ENCODE measurements at regions not wholly inside any gene's neighbourhood (a gene's known extent, or its start where the extent isn't known, plus 50 kb on each side); places are given as distances from the start of the nearest gene placed in this dataset.

DNA sequence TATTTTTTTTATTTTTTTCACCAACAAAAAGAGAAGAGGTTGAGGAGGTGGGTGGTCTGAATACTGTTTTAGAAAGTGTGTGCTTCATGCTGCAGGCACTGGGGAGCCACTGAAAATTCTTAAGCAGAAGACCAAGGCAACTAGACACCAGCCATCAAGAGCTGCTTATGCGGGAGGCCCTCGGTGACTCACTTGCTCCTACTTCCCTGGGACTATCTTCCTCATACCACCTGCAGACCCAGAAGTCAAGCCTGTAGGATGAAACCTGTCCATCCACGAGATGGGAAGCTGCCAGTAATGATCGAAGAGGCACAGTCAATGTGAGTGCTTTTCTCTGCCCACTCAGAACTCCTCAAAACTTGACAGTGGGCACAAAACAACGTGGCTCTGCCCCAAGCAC lies 125.8 kb upstream of the SLC44A1 start (continued):
- TF ChIP-seq, protein P1, sequence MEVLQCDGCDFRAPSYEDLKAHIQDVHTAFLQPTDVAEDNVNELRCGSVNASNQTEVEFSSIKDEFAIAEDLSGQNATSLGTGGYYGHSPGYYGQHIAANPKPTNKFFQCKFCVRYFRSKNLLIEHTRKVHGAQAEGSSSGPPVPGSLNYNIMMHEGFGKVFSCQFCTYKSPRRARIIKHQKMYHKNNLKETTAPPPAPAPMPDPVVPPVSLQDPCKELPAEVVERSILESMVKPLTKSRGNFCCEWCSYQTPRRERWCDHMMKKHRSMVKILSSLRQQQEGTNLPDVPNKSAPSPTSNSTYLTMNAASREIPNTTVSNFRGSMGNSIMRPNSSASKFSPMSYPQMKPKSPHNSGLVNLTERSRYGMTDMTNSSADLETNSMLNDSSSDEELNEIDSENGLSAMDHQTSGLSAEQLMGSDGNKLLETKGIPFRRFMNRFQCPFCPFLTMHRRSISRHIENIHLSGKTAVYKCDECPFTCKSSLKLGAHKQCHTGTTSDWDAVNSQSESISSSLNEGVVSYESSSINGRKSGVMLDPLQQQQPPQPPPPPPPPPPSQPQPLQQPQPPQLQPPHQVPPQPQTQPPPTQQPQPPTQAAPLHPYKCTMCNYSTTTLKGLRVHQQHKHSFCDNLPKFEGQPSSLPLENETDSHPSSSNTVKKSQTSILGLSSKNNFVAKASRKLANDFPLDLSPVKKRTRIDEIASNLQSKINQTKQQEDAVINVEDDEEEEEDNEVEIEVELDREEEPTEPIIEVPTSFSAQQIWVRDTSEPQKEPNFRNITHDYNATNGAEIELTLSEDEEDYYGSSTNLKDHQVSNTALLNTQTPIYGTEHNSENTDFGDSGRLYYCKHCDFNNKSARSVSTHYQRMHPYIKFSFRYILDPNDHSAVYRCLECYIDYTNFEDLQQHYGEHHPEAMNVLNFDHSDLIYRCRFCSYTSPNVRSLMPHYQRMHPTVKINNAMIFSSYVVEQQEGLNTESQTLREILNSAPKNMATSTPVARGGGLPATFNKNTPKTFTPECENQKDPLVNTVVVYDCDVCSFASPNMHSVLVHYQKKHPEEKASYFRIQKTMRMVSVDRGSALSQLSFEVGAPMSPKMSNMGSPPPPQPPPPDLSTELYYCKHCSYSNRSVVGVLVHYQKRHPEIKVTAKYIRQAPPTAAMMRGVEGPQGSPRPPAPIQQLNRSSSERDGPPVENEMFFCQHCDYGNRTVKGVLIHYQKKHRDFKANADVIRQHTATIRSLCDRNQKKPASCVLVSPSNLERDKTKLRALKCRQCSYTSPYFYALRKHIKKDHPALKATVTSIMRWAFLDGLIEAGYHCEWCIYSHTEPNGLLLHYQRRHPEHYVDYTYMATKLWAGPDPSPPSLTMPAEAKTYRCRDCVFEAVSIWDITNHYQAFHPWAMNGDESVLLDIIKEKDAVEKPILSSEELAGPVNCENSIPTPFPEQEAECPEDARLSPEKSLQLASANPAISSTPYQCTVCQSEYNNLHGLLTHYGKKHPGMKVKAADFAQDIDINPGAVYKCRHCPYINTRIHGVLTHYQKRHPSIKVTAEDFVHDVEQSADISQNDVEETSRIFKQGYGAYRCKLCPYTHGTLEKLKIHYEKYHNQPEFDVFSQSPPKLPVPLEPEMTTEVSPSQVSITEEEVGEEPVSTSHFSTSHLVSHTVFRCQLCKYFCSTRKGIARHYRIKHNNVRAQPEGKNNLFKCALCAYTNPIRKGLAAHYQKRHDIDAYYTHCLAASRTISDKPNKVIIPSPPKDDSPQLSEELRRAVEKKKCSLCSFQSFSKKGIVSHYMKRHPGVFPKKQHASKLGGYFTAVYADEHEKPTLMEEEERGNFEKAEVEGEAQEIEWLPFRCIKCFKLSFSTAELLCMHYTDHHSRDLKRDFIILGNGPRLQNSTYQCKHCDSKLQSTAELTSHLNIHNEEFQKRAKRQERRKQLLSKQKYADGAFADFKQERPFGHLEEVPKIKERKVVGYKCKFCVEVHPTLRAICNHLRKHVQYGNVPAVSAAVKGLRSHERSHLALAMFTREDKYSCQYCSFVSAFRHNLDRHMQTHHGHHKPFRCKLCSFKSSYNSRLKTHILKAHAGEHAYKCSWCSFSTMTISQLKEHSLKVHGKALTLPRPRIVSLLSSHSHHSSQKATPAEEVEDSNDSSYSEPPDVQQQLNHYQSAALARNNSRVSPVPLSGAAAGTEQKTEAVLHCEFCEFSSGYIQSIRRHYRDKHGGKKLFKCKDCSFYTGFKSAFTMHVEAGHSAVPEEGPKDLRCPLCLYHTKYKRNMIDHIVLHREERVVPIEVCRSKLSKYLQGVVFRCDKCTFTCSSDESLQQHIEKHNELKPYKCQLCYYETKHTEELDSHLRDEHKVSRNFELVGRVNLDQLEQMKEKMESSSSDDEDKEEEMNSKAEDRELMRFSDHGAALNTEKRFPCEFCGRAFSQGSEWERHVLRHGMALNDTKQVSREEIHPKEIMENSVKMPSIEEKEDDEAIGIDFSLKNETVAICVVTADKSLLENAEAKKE (CRISPR knock-in tag; IDR thresholded peaks at IDR 0.05) = no peak
- no peak for TF ChIP-seq ZNF114 (CRISPR knock-in tag; IDR thresholded peaks at IDR 0.05)

- no peak overlapping the region for H3K4me3 ChIP-seq
- TF ChIP-seq JUNB (IDR thresholded peaks at IDR 0.05; ENCODE audit: unreplicated experiment) = no peak
- H3K9me3 Mint-ChIP-seq = peaks cover 18% of the 10 kb centered on the region
- peaks cover 8% of the 10 kb centered on the region for H3K4me1 Mint-ChIP-seq
- H3K4me3 Mint-ChIP-seq = no peak overlapping the region
- H3K27me3 Mint-ChIP-seq (ENCODE audit: insufficient read depth, low read depth, poor library complexity) = peaks cover 5% of the 10 kb centered on the region
- DNase-seq (ENCODE audit: low spot score) (no peak), ATAC-seq (peak; percentile 45)
- no peaks in the 10 kb centered on the region for H4K20me1 ChIP-seq (replicated peaks; ENCODE audit: insufficient read depth)
- no peaks in the 10 kb centered on the region for H3F3A ChIP-seq (replicated peaks; ENCODE audit: low read depth)
- H3K27ac ChIP-seq (ENCODE audit: low read depth) = no peak overlapping the region
- H3K27me3 ChIP-seq (ENCODE audit: insufficient read depth) = no peaks in the 10 kb centered on the region
- H3K27ac Mint-ChIP-seq = no peak overlapping the region
- no peaks in the 10 kb centered on the region for H3K4me1 ChIP-seq (ENCODE audit: insufficient read depth)
- H3K4me2 ChIP-seq = no peak overlapping the region
- no peaks in the 10 kb centered on the region for H3K36me3 ChIP-seq (ENCODE audit: insufficient read depth)
- H3K9me2 ChIP-seq (ENCODE audit: insufficient read depth) = no peaks in the 10 kb centered on the region; the same call in 1 of the 2 replicates
- H3K79me2 ChIP-seq (replicated peaks; ENCODE audit: insufficient read depth) = no peaks in the 10 kb centered on the region
- H2AFZ ChIP-seq = peak overlapping the region; percentile 72; the same call in 1 of the 2 replicates
- peaks cover 13% of the 10 kb centered on the region; the same call in 2 of the 3 replicates for H3K36me3 Mint-ChIP-seq (ENCODE audit: low read depth)
Observed at GRCh38 chr9:105119156-105119555, 125.3 kb upstream of the SLC44A1 start.

- H3F3A ChIP-seq (replicated peaks; ENCODE audit: low read depth) = no peaks in the 10 kb centered on the region
- Mint-ChIP-seq H3K36me3 (ENCODE audit: low read depth) (peaks cover 13% of the 10 kb centered on the region; the same call in 2 of the 3 replicates), H3K27ac (no peak overlapping the region), H3K4me1 (peaks cover under 1% of the 10 kb centered on the region; the same call in 1 of the 3 replicates), H3K9me3 (peaks cover 18% of the 10 kb centered on the region), H3K27me3 (ENCODE audit: insufficient read depth, low read depth, poor library complexity) (peaks cover 6% of the 10 kb centered on the region), H3K4me3 (no peak overlapping the region)
- H3K79me2 ChIP-seq (replicated peaks; ENCODE audit: insufficient read depth) = no peaks in the 10 kb centered on the region
- H2AFZ ChIP-seq = no peak overlapping the region
- H3K27me3 ChIP-seq (ENCODE audit: insufficient read depth) = no peaks in the 10 kb centered on the region
- no peaks in the 10 kb centered on the region for H3K36me3 ChIP-seq (ENCODE audit: insufficient read depth)
- no peak for DNase-seq (ENCODE audit: low spot score)
- no peak for ATAC-seq
- H3K4me2 ChIP-seq = no peak overlapping the region
- no peaks in the 10 kb centered on the region for H3K9me2 ChIP-seq (ENCODE audit: insufficient read depth)
- H3K4me1 ChIP-seq (ENCODE audit: insufficient read depth) = no peaks in the 10 kb centered on the region
- H4K20me1 ChIP-seq (replicated peaks; ENCODE audit: insufficient read depth) = no peaks in the 10 kb centered on the region
- no peak overlapping the region for H3K4me3 ChIP-seq
- no peak overlapping the region for H3K27ac ChIP-seq (ENCODE audit: low read depth)
- TF ChIP-seq CREB1 (CRISPR knock-in tag; IDR thresholded peaks at IDR 0.05; ENCODE audit: low read depth) (no peak), STAT1 (IDR thresholded peaks at IDR 0.05; ENCODE audit: unreplicated experiment) (no peak), EZH2phosphoT487 (IDR thresholded peaks at IDR 0.05; ENCODE audit: unreplicated experiment) (no peak), POLR2AphosphoS5 (IDR thresholded peaks at IDR 0.05; ENCODE audit: low read depth) (no peak)
Observed at GRCh38 chr9:105121861-105122430, 122.5 kb upstream of the SLC44A1 start.
